NT2/D1 (cell line): ENCODE measurements at regions not wholly inside any gene's neighbourhood (a gene's known extent, or its start where the extent isn't known, plus 50 kb on each side); places are given as distances from the start of the nearest gene placed in this dataset.

Source experiments
- SUZ12 ChIP-seq: IDR thresholded peaks from 2 replicates; pipeline ENCODE4 v1.6.1; 2011; ENCODE audit not compliant: insufficient read length, insufficient read depth; ENCODE audit errors: extremely low read depth
- YY1 ChIP-seq: IDR thresholded peaks from 2 replicates; pipeline ENCODE4 v1.6.1; 2011; ENCODE audit not compliant: insufficient read length, insufficient read depth
- ZNF274 ChIP-seq: IDR thresholded peaks from 2 replicates; pipeline ENCODE4 v1.6.1; 2011; ENCODE audit warnings: mild to moderate bottlenecking, low read depth, low read length

DNA sequence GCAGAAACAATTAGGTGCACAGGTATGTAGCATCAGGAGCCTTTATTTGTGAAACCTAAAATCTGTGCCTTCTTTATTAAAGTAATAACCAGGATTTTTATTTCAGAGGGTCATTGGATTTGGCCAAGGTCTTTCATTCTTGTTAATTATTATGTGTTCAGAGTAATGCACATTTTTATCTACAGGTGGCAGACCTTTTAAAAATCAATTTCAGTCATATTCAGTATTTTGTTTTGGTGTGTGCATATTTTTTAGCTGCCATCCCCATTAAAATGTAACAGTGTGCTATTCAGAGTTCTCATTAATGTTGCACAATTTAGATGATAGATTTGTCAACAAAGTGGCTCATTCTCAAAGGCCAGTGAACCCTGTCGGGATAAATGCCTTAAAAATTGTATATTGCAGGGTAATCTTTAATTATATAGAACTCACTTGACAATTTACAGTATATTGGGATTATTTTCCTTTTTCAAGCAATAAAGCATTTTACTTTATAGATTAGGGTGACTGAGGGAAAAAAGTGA lies 319.3 kb upstream of the SOX5 start:
- TF ChIP-seq ZNF274: no peak
- TF ChIP-seq SUZ12: no peak
- TF ChIP-seq YY1: no peak
